ACHN (cell line): ENCODE measurements at regions not wholly inside any gene's neighbourhood (a gene's known extent, or its start where the extent isn't known, plus 50 kb on each side); places are given as distances from the start of the nearest gene placed in this dataset.
A peak's percentile ranks its signal among the peaks of the same experiment; 100 is the strongest.

Experiments used
- DNase-seq: peaks from one replicate; pipeline ENCODE4 v3.0.0-alpha.2; 2015
- in situ Hi-C: cut with HindIII; loops from 2 replicates; pipeline ENCODE4 v1.10.0; 2017; ENCODE audit warnings: low sequenced_read_pairs, low pct_ligation_motif_present, low pct_unique_long_range_greater_than_20kb

- no peak for DNase-seq
- in situ Hi-C loops, result no loop called here
Observed at GRCh38 chr5:51449026-51449425, 65.8 kb downstream of the ISL1 start.

- DNase-seq, result no peak
- in situ Hi-C loops, result no loop called here
Observed at GRCh38 chr5:51452562-51452961, 69.3 kb downstream of the ISL1 start.

- in situ Hi-C loops, result no loop called here
- DNase-seq, result no peak
Observed at GRCh38 chr5:51465165-51465564, 81.9 kb downstream of the ISL1 start.

- in situ Hi-C loops, result no loop called here
- DNase-seq, result no peak
Observed at GRCh38 chr5:51466214-51466613, 83.0 kb downstream of the ISL1 start.

- peak; percentile 15 for DNase-seq
- in situ Hi-C loops, result no loop called here
Observed at GRCh38 chr5:51468196-51468595, 84.9 kb downstream of the ISL1 start.

GRCh38 chr5:51471630-51472029, 88.4 kb downstream of the ISL1 start:
- in situ Hi-C loops, result no loop called here
- no peak for DNase-seq

GRCh38 chr5:51472472-51472871, 89.2 kb downstream of the ISL1 start:
- in situ Hi-C loops, result no loop called here
- DNase-seq, result no peak

GRCh38 chr5:51475628-51476027, 92.4 kb downstream of the ISL1 start:
- DNase-seq, result no peak

GRCh38 chr5:51476431-51476830, 93.2 kb downstream of the ISL1 start:
- in situ Hi-C loops, result no loop called here
- no peak for DNase-seq

More at GRCh38 chr5:51475628-51476027, 92.4 kb downstream of the ISL1 start:
- in situ Hi-C loops, result no loop called here

- in situ Hi-C loops, result no loop called here
Observed at GRCh38 chr5:51479840-51480239, 96.6 kb downstream of the ISL1 start.

GRCh38 chr5:51484326-51484725, 101.1 kb downstream of the ISL1 start:
- in situ Hi-C loops, result no loop called here
- DNase-seq, result peak; percentile 7

More at GRCh38 chr5:51479840-51480239, 96.6 kb downstream of the ISL1 start:
- no peak for DNase-seq

- no peak for DNase-seq
- in situ Hi-C loops, result no loop called here
Observed at GRCh38 chr5:51486158-51486557, 102.9 kb downstream of the ISL1 start.

- no peak for DNase-seq
- in situ Hi-C loops, result no loop called here
Observed at GRCh38 chr5:51487952-51488351, 104.7 kb downstream of the ISL1 start.

GRCh38 chr5:51488803-51489642, 105.8 kb downstream of the ISL1 start:
- in situ Hi-C loops, result no loop called here

GRCh38 chr5:51494821-51495220, 111.6 kb downstream of the ISL1 start:
- no peak for DNase-seq
- in situ Hi-C loops, result no loop called here

More at GRCh38 chr5:51488803-51489642, 105.8 kb downstream of the ISL1 start:
- DNase-seq, result no peak

GRCh38 chr5:51495672-51496071, 112.4 kb downstream of the ISL1 start:
- peak; percentile 83 for DNase-seq
- in situ Hi-C loops, result no loop called here

- in situ Hi-C loops, result no loop called here
- DNase-seq, result no peak
Observed at GRCh38 chr5:51517838-51518237, 134.6 kb downstream of the ISL1 start.

GRCh38 chr5:51518607-51519006, 135.4 kb downstream of the ISL1 start:
- in situ Hi-C loops, result no loop called here
- no peak for DNase-seq

- in situ Hi-C loops, result no loop called here
- no peak for DNase-seq
Observed at GRCh38 chr5:51521583-51521982, 138.3 kb downstream of the ISL1 start.

- DNase-seq, result no peak
- in situ Hi-C loops, result no loop called here
Observed at GRCh38 chr5:51539232-51539631, 156.0 kb downstream of the ISL1 start.
